ENCODE measurements at regions not wholly inside any gene's neighbourhood (a gene's known extent, or its start where the extent isn't known, plus 50 kb on each side); places are given as distances from the start of the nearest gene placed in this dataset.
"Not testable (repeated sequence)": the region's sequence is repeated elsewhere in the genome, so short reads cannot be mapped to it uniquely, and the experiment has no call there.

GRCh38 chr2:234898534-234899053, 53.2 kb upstream of the SH3BP4 start:
- no peak for DNase-seq

- not testable (repeated sequence) for DNase-seq
These were observed 63.4 kb upstream of the SH3BP4 start for GRCh38 chr2:234888442-234888841.

GRCh38 chr2:234887195-234887594, 64.6 kb upstream of the SH3BP4 start:
- DNase-seq, result no peak

- no peak for DNase-seq
These were observed 65.9 kb upstream of the SH3BP4 start for GRCh38 chr2:234885886-234886285.

GRCh38 chr2:234885118-234885517, 66.7 kb upstream of the SH3BP4 start:
- no peak for DNase-seq

- no peak for DNase-seq
These were observed 67.2 kb upstream of the SH3BP4 start for GRCh38 chr2:234884591-234884990.

- DNase-seq, result peak; percentile 77
These were observed 70.2 kb upstream of the SH3BP4 start for GRCh38 chr2:234881413-234882241.

GRCh38 chr2:234880551-234881211, 71.1 kb upstream of the SH3BP4 start:
- DNase-seq, result peak; percentile 19

GRCh38 chr2:234879671-234880455, 72.0 kb upstream of the SH3BP4 start:
- peak; percentile 57 for DNase-seq

- DNase-seq, result not testable (repeated sequence)
These were observed 75.2 kb upstream of the SH3BP4 start for GRCh38 chr2:234876621-234877020.

- no peak for DNase-seq
These were observed 77.3 kb upstream of the SH3BP4 start for GRCh38 chr2:234874347-234875046.

GRCh38 chr2:234873828-234874173, 78.0 kb upstream of the SH3BP4 start:
- DNase-seq, result peak; percentile 60

- DNase-seq, result no peak
These were observed 78.6 kb upstream of the SH3BP4 start for GRCh38 chr2:234873103-234873827.

GRCh38 chr2:234869969-234870368, 81.8 kb upstream of the SH3BP4 start:
- no peak for DNase-seq

- DNase-seq, result no peak
These were observed 82.7 kb upstream of the SH3BP4 start for GRCh38 chr2:234869164-234869563.

- no peak for DNase-seq
These were observed 83.9 kb upstream of the SH3BP4 start for GRCh38 chr2:234867882-234868285.

GRCh38 chr2:234865586-234865985, 86.2 kb upstream of the SH3BP4 start:
- no peak for DNase-seq

GRCh38 chr2:234865040-234865439, 86.8 kb upstream of the SH3BP4 start:
- no peak for DNase-seq

- no peak for DNase-seq
These were observed 87.3 kb upstream of the SH3BP4 start for GRCh38 chr2:234864506-234864905.

GRCh38 chr2:234863043-234863934, 88.5 kb upstream of the SH3BP4 start:
- DNase-seq, result peak; percentile 65

Measured in fibroblast of skin of back (primary cell).